Tibial nerve (tissue), 3 donors: ENCODE measurements at regions not wholly inside any gene's neighbourhood (a gene's known extent, or its start where the extent isn't known, plus 50 kb on each side); places are given as distances from the start of the nearest gene placed in this dataset.

Experiments
- POLR2A ChIP-seq, 2 donors: fragments of 450-650 bp; IDR thresholded peaks; one replicate each; pipeline ENCODE4 v1.6.1; 2017; ENCODE audit warnings: antibody characterized with exemption in 2 of 2, mild to moderate bottlenecking in 2 of 2, moderate library complexity in 2 of 2
- TF ChIP-seq, protein P1 (sequence below), 5 experiments: fragments of 200-600 bp in 3 of 5; fragments of 450-650 bp in 2 of 5; sonication (generic) in 3 of 5; IDR thresholded peaks; one replicate each; pipeline ENCODE4 v1.5.1; 2016 to 2019; ENCODE audit warnings: antibody characterized with exemption in 5 of 5, mild to moderate bottlenecking in 3 of 5, moderate library complexity in 2 of 5

GRCh38 chr1:68377098-68377497, 72.7 kb downstream of the RPE65 start:
- TF ChIP-seq POLR2A (IDR thresholded peaks at IDR 0.05): no peak
- TF ChIP-seq, protein P1, sequence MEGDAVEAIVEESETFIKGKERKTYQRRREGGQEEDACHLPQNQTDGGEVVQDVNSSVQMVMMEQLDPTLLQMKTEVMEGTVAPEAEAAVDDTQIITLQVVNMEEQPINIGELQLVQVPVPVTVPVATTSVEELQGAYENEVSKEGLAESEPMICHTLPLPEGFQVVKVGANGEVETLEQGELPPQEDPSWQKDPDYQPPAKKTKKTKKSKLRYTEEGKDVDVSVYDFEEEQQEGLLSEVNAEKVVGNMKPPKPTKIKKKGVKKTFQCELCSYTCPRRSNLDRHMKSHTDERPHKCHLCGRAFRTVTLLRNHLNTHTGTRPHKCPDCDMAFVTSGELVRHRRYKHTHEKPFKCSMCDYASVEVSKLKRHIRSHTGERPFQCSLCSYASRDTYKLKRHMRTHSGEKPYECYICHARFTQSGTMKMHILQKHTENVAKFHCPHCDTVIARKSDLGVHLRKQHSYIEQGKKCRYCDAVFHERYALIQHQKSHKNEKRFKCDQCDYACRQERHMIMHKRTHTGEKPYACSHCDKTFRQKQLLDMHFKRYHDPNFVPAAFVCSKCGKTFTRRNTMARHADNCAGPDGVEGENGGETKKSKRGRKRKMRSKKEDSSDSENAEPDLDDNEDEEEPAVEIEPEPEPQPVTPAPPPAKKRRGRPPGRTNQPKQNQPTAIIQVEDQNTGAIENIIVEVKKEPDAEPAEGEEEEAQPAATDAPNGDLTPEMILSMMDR (IDR thresholded peaks at IDR 0.05): no peak
